HCT116 (cell line): ENCODE measurements at regions not wholly inside any gene's neighbourhood (a gene's known extent, or its start where the extent isn't known, plus 50 kb on each side); places are given as distances from the start of the nearest gene placed in this dataset.

Experiments
- ATAC-seq: fragments of 200-7000 bp; cut with Tn5 transposase; 2 replicates; pipeline ENCODE4 v1.9.1; 2020; ENCODE audit warnings: mild to moderate bottlenecking, moderate library complexity
- BruUV-seq: library from RNA; stranded (reverse); fragments of 400-500 nt; replicated peaks from 2 replicates; lab custom pipeline; 2021; lab: Mats Ljungman, UMichigan
- CTCF ChIA-PET: fragments of 300-600 bp; sonication (Branson Sonifier 250); formaldehyde crosslinking; loops from one replicate; lab custom pipeline; 2021; ENCODE audit warnings: antibody characterized with exemption; lab: Charles Lee
- POLR2A ChIA-PET: fragments of 300-600, 350-600 bp; sonication (Branson Sonifier 250); formaldehyde crosslinking; loops from one replicate; lab custom pipeline; 2021; ENCODE audit warnings: antibody characterized with exemption; lab: Charles Lee
- RAD21 ChIA-PET, 2 experiments: fragments of 300-600 bp; sonication (Branson Sonifier 250); formaldehyde crosslinking; loops; one replicate each; lab custom pipeline; 2023; ENCODE audit warnings: low total read pairs in 2 of 2; ENCODE audit not compliant: uncharacterized antibody in 2 of 2, unreplicated experiment in 2 of 2, low non-redundant PET in 1 of 2; lab: Charles Lee
- DNase-seq: peaks from one replicate; pipeline ENCODE4 v3.0.0-alpha.2; 2010; ENCODE audit warnings: low read depth, low spot score
- H2AFZ ChIP-seq: fragments of 200-600 bp; shearing (Covaris generic), sonication (generic); 2 replicates; pipeline ENCODE4 v1.6.1; 2017; ENCODE audit warnings: low read depth, mixed run types, mixed read lengths, antibody characterized with exemption, low read length; ENCODE audit not compliant: poor library complexity, severe bottlenecking
- H3K27ac ChIP-seq: 2 replicates; pipeline ENCODE4 v1.5.1; 2012; ENCODE audit warnings: low read depth, low read length
- H3K27me3 ChIP-seq: fragments of 200-600 bp; sonication (generic); 2 replicates; pipeline ENCODE4 v1.6.1; 2016; ENCODE audit warnings: mixed run types, low read length, mixed read lengths; ENCODE audit not compliant: insufficient read depth
- H3K36me3 ChIP-seq, 2 experiments: fragments of 200-500 bp in 1 of 2; fragments of 200-600 bp in 1 of 2; sonication (Bioruptor generic) in 1 of 2; sonication (generic) in 1 of 2; 2 replicates each; pipeline versions ENCODE4 v1.5.1 to v1.6.1; 2014 to 2016; ENCODE audit warnings: low read length in 2 of 2, inconsistent platforms in 1 of 2, mixed read lengths in 1 of 2, mixed run types in 1 of 2; ENCODE audit not compliant: insufficient read depth in 2 of 2, control insufficient read depth in 1 of 2
- H3K4me1 ChIP-seq, 2 experiments: fragments of 200-600 bp in 1 of 2; sonication (generic) in 1 of 2; 2 replicates each; pipeline versions ENCODE4 v1.5.1 to v1.6.1; 2012 to 2017; ENCODE audit warnings: low read length in 2 of 2, inconsistent platforms in 1 of 2, mild to moderate bottlenecking in 1 of 2, mixed read lengths in 1 of 2, mixed run types in 1 of 2, moderate library complexity in 1 of 2; ENCODE audit not compliant: insufficient read depth in 2 of 2, control insufficient read depth in 1 of 2
- H3K4me2 ChIP-seq: fragments of 200-600 bp; sonication (generic); 2 replicates; pipeline ENCODE4 v1.6.1; 2017; ENCODE audit warnings: mixed run types, low read length, mixed read lengths
- H3K4me3 ChIP-seq, 2 experiments: fragments of 200-600 bp in 1 of 2; sonication (generic) in 1 of 2; replicated peaks in 1 of 2; 2 replicates each; pipeline ENCODE4 v1.5.1; 2011 to 2016; ENCODE audit warnings: low read length in 2 of 2, control low read depth in 1 of 2, low read depth in 1 of 2, mild to moderate bottlenecking in 1 of 2, mixed read lengths in 1 of 2, mixed run types in 1 of 2
- H3K79me2 ChIP-seq: fragments of 200-600 bp; sonication (generic); 2 replicates; pipeline ENCODE4 v1.6.1; 2017; ENCODE audit warnings: mild to moderate bottlenecking, mixed run types, low read length, moderate library complexity, mixed read lengths; ENCODE audit not compliant: insufficient read depth
- H3K9ac ChIP-seq: fragments of 200-600 bp; sonication (generic); 2 replicates; pipeline ENCODE4 v1.6.1; 2016; ENCODE audit warnings: low read length, mixed read lengths
- H3K9me2 ChIP-seq: fragments of 200-600 bp; sonication (generic), shearing (Covaris generic); 2 replicates; pipeline ENCODE4 v1.6.1; 2017; ENCODE audit warnings: mixed run types, mild to moderate bottlenecking, moderate library complexity; ENCODE audit not compliant: insufficient read depth
- H3K9me3 ChIP-seq, 2 experiments: fragments of 200-500 bp in 1 of 2; fragments of 200-600 bp in 1 of 2; sonication (Bioruptor generic) in 1 of 2; sonication (generic) in 1 of 2; 2 replicates each; pipeline ENCODE4 v1.6.1; 2014 to 2017; ENCODE audit warnings: low read length in 2 of 2, mixed read lengths in 2 of 2, inconsistent platforms in 1 of 2, low read depth in 1 of 2, mild to moderate bottlenecking in 1 of 2, mixed run types in 1 of 2, moderate library complexity in 1 of 2; ENCODE audit not compliant: control insufficient read depth in 1 of 2, insufficient read depth in 1 of 2
- H4K20me1 ChIP-seq: fragments of 200-600 bp; sonication (generic), shearing (Covaris generic); 2 replicates; pipeline ENCODE4 v1.6.1; 2017; ENCODE audit warnings: mixed run types, mild to moderate bottlenecking, moderate library complexity; ENCODE audit not compliant: insufficient read depth
- ATF3 ChIP-seq: IDR thresholded peaks from 2 replicates; pipeline ENCODE4 v1.6.1; 2012
- CBX3 ChIP-seq: IDR thresholded peaks from 2 replicates; pipeline ENCODE4 v1.6.1; 2012; ENCODE audit warnings: low read depth
- CEBPB ChIP-seq: IDR thresholded peaks from 2 replicates; pipeline ENCODE4 v1.6.1; 2012; ENCODE audit warnings: low read depth
- EZH2 ChIP-seq: fragments of 200-600 bp; sonication (generic); IDR thresholded peaks from 2 replicates; pipeline ENCODE4 v1.6.1; 2017; ENCODE audit warnings: antibody characterized with exemption, mixed run types
- EZH2phosphoT487 ChIP-seq: fragments of 200-600 bp; IDR thresholded peaks from 2 replicates; pipeline ENCODE4 v1.6.1; 2018; ENCODE audit warnings: antibody characterized with exemption, borderline replicate concordance
- JUND ChIP-seq: IDR thresholded peaks from 2 replicates; pipeline ENCODE4 v1.6.1; 2012
- RAD21 ChIP-seq: IDR thresholded peaks from 2 replicates; pipeline ENCODE4 v1.6.1; 2012; ENCODE audit warnings: low read depth, mild to moderate bottlenecking
- SIN3A ChIP-seq: IDR thresholded peaks from 2 replicates; pipeline ENCODE4 v1.6.1; 2012; ENCODE audit warnings: low read depth
- SP1 ChIP-seq: IDR thresholded peaks from 2 replicates; pipeline ENCODE4 v1.6.1; 2012; ENCODE audit warnings: low read depth
- SRF ChIP-seq: IDR thresholded peaks from 2 replicates; pipeline ENCODE4 v1.6.1; 2012; ENCODE audit warnings: low read depth
- TCF7L2 ChIP-seq: IDR thresholded peaks from 2 replicates; pipeline ENCODE4 v1.7.0; 2011; ENCODE audit warnings: borderline replicate concordance, inconsistent platforms; ENCODE audit not compliant: insufficient read depth, insufficient read length; ENCODE audit errors: extremely low read depth
- ZFX ChIP-seq: fragments of 450-650 bp; IDR thresholded peaks from 2 replicates; pipeline ENCODE4 v1.6.1; 2017
- ZNF274 ChIP-seq: fragments of 200-500 bp; sonication (Bioruptor generic); IDR thresholded peaks from 2 replicates; pipeline ENCODE4 v1.6.1; 2014; ENCODE audit warnings: mild to moderate bottlenecking, low read depth, low read length, inconsistent platforms
- intact Hi-C: fragments of 100-400 bp; cut with micrococcal nuclease; formaldehyde crosslinking; loops from 2 replicates; pipeline ENCODE4 v1.10.0; 2022
- TF ChIP-seq, protein P1 (sequence below), 3 experiments: fragments of 200-600 bp in 1 of 3; sonication (generic) in 1 of 3; IDR thresholded peaks in 2 of 3; conservative IDR thresholded peaks in 1 of 3; 2 replicates each; pipeline ENCODE4 v1.5.1; 2012 to 2017; ENCODE audit warnings: low read depth in 2 of 3, low read length in 2 of 3, antibody characterized with exemption in 1 of 3, borderline replicate concordance in 1 of 3, control low read depth in 1 of 3, mild to moderate bottlenecking in 1 of 3, mixed read lengths in 1 of 3, mixed run types in 1 of 3, moderate library complexity in 1 of 3; ENCODE audit not compliant: insufficient read depth in 1 of 3
- TF ChIP-seq, protein P2 (sequence below): IDR thresholded peaks from 2 replicates; pipeline ENCODE4 v1.6.1; 2011; ENCODE audit warnings: mild to moderate bottlenecking, low read length, moderate library complexity; ENCODE audit not compliant: insufficient replicate concordance; ENCODE audit errors: extremely low read depth

DNA sequence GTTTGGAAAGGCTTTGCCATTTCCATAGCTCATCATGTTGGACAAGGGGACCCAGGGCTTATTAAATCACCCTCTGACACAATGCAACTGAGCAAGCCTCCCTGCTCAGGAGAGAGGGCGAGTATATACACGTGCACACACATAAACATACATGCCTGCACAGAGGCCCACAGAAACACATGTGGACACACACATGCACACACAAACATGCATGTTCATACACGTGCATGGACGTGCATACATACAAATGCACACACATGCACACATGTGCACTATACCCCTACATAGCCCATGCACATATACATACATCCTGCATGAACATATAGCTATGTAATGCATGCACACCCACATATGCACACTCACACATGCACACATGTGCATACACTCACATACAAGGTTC is 99.5 kb upstream of the ALDH1B1 start:
- H3K79me2 ChIP-seq = no peaks in the 10 kb centered on the region
- no peak overlapping the region for H3K4me2 ChIP-seq
- no peak for TF ChIP-seq ZFX
- no peak for TF ChIP-seq RAD21
- no peak for TF ChIP-seq EZH2phosphoT487
- TF ChIP-seq, protein P1, sequence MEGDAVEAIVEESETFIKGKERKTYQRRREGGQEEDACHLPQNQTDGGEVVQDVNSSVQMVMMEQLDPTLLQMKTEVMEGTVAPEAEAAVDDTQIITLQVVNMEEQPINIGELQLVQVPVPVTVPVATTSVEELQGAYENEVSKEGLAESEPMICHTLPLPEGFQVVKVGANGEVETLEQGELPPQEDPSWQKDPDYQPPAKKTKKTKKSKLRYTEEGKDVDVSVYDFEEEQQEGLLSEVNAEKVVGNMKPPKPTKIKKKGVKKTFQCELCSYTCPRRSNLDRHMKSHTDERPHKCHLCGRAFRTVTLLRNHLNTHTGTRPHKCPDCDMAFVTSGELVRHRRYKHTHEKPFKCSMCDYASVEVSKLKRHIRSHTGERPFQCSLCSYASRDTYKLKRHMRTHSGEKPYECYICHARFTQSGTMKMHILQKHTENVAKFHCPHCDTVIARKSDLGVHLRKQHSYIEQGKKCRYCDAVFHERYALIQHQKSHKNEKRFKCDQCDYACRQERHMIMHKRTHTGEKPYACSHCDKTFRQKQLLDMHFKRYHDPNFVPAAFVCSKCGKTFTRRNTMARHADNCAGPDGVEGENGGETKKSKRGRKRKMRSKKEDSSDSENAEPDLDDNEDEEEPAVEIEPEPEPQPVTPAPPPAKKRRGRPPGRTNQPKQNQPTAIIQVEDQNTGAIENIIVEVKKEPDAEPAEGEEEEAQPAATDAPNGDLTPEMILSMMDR (IDR thresholded peaks at IDR 0.05 in 2 of 3, conservative IDR thresholded peaks at IDR 0.05 in 1 of 3; ENCODE audit: borderline replicate concordance in 1 of 3, insufficient read depth in 1 of 3, low read depth in 2 of 3, low read length in 2 of 3) = no peak
- TF ChIP-seq TCF7L2 = no peak
- TF ChIP-seq ZNF274 = no peak
- TF ChIP-seq, protein P2, sequence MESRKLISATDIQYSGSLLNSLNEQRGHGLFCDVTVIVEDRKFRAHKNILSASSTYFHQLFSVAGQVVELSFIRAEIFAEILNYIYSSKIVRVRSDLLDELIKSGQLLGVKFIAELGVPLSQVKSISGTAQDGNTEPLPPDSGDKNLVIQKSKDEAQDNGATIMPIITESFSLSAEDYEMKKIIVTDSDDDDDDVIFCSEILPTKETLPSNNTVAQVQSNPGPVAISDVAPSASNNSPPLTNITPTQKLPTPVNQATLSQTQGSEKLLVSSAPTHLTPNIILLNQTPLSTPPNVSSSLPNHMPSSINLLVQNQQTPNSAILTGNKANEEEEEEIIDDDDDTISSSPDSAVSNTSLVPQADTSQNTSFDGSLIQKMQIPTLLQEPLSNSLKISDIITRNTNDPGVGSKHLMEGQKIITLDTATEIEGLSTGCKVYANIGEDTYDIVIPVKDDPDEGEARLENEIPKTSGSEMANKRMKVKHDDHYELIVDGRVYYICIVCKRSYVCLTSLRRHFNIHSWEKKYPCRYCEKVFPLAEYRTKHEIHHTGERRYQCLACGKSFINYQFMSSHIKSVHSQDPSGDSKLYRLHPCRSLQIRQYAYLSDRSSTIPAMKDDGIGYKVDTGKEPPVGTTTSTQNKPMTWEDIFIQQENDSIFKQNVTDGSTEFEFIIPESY = no peak
- TF ChIP-seq CBX3 = no peak
- no peak for TF ChIP-seq CEBPB
- TF ChIP-seq SP1 = no peak
- TF ChIP-seq SRF = no peak
- TF ChIP-seq EZH2 = no peak
- TF ChIP-seq SIN3A = no peak
- TF ChIP-seq JUND = no peak
- no peak for TF ChIP-seq ATF3
- no peak overlapping the region for H3K27ac ChIP-seq
- H3K27me3 ChIP-seq = 0 out of 2 replicates have a peak, but pooled peaks cover 4% of the 10 kb centered on the region
- no peak overlapping the region for H3K9ac ChIP-seq
- no peak overlapping the region for H2AFZ ChIP-seq
- H3K36me3 ChIP-seq = no peaks in the 10 kb centered on the region
- DNase-seq (no peak), ATAC-seq (no peak)
- CTCF ChIA-PET = no interaction called here
- intact Hi-C loops = no loop called here
- H3K9me2 ChIP-seq = no peaks in the 10 kb centered on the region
- no peak overlapping the region for H3K4me3 ChIP-seq
- no peaks in the 10 kb centered on the region for H3K9me3 ChIP-seq
- H4K20me1 ChIP-seq = no peaks in the 10 kb centered on the region
- H3K4me1 ChIP-seq = no peaks in the 10 kb centered on the region
- no TSS peak for BruUV-seq
- POLR2A ChIA-PET = no interaction called here
- RAD21 ChIA-PET = no interaction called here
